GM18951 (cell line): ENCODE measurements at regions not wholly inside any gene's neighbourhood (a gene's known extent, or its start where the extent isn't known, plus 50 kb on each side); places are given as distances from the start of the nearest gene placed in this dataset.
"Not testable (repeated sequence)": the region's sequence is repeated elsewhere in the genome, so short reads cannot be mapped to it uniquely, and the experiment has no call there.

Experiments
- POLR2A ChIP-seq: IDR thresholded peaks from 4 replicates; pipeline ENCODE4 v1.6.1; 2011; ENCODE audit warnings: mild to moderate bottlenecking; ENCODE audit not compliant: insufficient read length, insufficient read depth; ENCODE audit errors: extremely low read depth
- in situ Hi-C: fragments of 300-500 bp; cut with MboI; formaldehyde crosslinking; loops from one replicate; pipeline ENCODE4 v1.12.0; 2022; ENCODE audit warnings: low sequenced_read_pairs, mixed read lengths, inconsistent platforms; ENCODE audit not compliant: unreplicated experiment

DNA sequence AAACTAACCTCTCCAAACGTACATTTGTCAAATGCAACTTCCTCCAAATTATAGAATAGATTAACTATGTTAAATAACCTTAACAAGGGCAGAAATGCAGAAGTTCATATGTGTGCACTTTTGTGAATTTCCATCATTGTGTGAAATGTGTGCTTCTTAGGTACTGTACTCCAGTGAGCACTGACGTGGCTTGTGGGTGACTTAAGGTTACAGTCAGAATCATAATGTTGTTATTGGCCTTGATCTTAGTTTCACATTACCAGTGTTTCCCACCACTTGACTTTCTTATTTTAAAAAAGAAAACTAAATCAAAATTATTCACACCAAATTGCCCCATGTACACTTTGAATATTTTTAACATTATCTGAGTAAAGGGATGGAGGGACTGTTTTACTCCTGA is 155.1 kb upstream of the FZD8 start:
- in situ Hi-C loops, result no loop called here
- TF ChIP-seq POLR2A, result no peak

DNA sequence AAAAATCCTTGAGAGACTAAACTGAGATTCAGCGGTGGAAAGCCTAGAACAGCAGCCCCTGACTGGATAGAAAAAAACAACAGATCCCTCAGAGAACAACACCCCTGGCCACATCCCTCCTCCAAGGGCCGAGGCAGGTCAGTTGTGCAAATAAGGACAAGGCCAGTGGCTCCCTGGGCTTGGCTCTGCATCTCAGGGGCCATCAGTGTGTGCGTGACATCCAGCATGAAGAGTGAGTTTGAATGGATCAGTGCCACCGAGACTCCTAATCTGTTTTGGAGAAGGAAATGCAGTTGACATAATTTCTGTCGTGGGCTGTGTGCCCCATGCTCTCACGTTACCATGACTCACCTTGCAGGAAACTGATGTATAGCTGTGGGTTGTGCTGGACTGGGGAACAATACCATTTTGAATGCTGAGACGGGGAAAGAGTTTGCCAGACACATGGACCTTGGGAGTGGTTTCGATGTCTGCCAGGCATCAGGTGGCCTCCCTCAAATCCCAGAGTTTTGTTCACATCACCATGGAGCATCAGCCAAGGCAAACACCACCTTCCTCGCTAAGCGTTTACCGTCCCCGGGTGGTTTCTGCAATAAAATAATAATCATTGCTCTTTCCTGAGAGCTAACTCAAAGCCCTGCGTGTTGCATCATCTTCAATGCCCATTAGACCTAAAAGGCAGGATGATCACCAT is 153.2 kb upstream of the FZD8 start:
- in situ Hi-C loops, result no loop called here
- no peak for TF ChIP-seq POLR2A

DNA sequence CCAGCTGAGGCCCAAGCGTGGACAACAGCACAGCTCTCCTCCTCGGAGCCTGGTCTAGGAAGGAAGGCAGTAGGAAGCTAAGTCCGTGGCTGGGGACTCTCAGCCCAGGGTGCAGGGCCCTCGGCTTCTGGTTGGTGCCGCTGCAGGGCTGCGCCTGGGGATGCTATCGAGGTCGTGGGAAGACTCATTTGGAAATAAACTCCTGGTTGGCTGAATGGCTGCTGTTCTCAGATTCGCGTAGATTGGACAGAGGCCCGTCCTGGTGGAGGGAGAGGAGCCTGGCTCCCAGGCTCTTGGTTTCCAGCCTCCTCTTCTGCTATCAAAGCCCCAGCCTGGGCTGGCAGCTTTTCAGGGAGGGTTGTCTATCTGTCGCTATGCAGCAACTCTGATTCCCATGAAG is 152.6 kb upstream of the FZD8 start:
- TF ChIP-seq POLR2A, result no peak
- in situ Hi-C loops, result no loop called here

DNA sequence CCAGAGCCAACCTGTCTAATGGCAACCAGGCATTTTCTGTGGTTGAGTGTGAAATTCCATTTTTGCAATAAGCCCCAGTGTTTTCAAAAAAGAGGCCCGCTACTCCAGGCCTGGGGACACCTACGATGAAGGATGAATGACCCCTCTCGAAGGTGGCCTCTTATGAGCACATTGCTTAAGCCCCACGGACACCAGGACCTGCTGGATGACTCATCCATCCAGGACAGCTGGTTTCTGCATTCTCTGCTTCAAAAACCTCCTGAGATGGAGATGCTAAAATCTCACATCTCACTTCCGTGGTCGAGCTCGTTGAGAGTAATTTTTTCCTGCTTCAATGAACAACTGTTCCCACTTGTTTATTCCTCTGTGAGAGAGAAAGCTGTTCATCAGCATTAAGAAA is 150.2 kb upstream of the FZD8 start:
- in situ Hi-C loops, result no loop called here
- TF ChIP-seq POLR2A, result no peak

DNA sequence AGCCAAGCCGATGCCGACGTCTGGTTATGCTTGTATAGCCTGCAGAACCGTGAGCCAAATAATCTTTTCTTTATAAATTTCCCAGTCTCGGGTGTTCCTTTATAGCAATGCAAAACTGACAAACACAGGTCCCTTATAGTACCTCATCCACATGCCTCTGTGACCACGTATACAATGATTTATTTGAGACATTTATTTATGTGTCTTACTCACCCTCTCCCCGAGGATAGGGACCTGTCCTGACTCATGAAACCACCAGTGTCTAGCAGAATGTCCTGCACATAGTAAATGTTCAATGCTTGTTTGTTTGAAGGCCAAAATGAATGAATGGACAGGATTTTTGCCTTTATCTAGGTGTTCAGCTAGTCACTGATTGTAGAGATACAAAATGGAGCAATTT is 147.9 kb upstream of the FZD8 start:
- in situ Hi-C loops, result no loop called here
- no peak for TF ChIP-seq POLR2A

DNA sequence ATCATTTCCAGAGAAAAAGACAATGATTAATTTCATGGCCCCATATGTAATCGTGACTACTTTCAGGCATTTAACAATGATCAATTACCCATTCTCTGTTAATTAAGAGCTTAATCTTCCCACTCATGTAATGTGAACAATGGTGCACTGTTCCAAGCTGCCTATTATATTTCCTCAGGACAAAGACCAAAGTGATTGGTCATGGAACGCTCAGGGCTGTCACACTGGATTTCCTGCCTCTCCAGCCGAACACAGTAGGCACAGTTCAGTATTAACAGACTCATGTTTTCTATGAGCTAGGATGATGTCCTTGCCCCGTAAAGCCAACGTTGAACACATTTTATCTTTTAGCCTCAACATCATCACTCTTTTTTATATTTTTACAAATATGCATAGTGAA is 142.7 kb upstream of the FZD8 start:
- TF ChIP-seq POLR2A, result no peak
- in situ Hi-C loops, result no loop called here

DNA sequence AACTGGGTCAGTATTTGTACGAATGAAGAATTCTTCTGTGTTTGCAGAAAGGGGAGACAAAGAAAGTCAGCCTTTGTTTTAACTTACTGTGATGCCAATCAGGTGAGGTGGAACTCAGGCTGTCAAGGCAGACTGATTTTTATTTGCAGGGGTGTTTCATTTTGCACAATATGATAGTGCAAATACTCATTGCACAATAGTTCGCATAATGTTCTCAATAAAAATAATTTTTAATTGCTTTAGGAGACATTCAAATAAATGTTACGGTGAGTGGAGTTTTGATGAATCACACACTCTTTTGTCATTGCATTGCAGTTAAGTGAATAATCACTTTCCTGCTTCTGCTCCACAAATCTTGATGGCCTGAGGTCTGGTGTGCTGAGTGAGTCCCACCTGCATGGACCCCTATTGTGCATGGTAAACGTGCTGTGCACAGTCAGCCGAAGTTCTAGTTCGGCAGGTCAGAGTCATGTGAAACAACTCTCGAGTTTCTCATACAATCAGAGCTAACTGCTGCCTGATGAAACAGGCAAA is 141.3 kb upstream of the FZD8 start:
- in situ Hi-C loops, result no loop called here

DNA sequence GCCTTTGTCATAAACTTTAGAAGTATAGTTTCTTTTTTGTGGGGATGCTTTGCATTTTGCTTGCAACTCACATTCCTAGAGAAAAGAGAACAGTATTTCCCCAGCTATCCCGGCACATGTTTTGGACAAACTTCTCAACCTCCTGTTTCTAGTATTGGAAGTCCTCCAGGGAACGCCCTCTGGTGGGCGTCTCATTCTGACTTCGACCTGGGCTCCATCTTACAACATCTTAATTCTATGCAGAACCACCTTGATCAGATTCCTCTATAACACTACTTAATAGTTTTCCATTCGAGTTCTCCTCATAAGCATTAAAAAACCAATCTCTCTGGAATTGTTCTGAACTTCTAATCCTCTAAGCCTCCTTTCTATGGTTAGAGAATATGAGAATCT is 139.5 kb upstream of the FZD8 start:
- in situ Hi-C loops, result no loop called here

More for the DNA sequence above, 141.3 kb upstream of the FZD8 start:
- TF ChIP-seq POLR2A, result no peak

DNA sequence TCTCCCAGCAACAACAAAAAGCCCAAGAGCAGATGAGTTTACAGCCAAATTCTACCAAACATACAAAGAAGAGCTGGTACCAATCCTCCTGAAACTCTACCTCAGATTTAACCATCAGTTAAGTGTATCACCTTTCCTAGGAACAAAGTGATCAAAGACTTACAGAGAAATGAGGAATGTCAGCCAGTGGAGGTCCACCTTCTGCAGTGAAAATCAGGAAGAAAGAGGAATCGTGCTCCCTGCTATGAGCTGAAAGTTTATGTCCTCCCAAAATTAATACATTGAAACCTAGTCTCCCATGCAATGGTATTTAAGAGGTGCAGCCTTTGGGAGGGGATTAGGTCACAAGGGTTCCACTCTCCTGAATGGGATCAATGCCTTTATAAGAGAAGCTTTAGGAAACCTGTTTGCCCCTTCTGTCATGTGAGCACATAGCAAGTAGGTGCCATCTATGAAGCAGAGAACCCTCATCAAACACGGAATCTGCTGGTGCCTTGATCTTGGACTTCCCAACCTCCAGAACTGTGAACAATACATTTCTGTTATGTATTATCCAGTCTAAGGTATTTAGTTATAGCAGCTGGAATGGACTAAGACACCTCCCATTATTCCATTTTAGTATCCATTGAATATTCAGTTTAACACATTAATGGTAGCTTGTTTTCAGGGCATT is 139.0 kb upstream of the FZD8 start:
- in situ Hi-C loops, result no loop called here
- no peak for TF ChIP-seq POLR2A

More for the DNA sequence above, 139.5 kb upstream of the FZD8 start:
- TF ChIP-seq POLR2A, result no peak

DNA sequence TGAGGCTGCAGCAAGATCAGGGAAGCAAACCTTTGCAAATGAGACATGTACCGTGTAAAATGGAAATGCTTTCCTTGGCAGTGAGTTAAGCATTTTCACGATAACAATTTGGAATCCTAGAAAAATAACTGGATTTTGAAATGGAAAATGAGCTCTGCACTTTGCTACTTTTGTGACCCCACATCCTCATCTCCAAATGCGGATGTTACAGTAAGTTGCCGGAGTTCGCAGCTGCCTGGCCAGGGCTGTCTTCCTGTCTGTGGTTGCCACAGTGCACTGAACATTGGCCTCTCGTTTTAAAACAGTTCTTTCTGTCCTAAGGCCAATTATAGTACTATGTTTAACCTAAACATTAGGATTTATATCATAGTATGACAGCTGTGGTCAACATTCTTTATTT is 136.2 kb upstream of the FZD8 start:
- TF ChIP-seq POLR2A, result no peak
- in situ Hi-C loops, result no loop called here

DNA sequence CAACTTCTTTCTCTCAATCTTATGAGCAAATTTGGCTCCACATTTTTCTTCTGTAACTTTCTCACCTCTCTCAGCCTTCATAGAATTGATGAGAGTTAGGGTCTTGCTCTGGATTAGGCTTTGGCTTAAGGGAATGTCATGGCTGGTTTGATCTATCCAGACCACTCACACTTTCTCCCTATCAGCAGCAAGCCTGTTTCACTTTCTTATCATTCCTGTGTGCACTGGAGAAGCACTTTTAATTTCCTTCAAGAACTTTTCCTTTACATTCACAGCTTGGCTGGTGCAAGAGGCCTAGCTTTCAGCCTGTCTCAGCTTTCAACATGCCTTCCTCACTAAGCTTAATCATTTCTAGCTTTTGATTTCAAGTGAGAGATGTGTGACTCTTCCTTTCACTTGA is 134.5 kb upstream of the FZD8 start:
- in situ Hi-C loops, result not testable (repeated sequence)

DNA sequence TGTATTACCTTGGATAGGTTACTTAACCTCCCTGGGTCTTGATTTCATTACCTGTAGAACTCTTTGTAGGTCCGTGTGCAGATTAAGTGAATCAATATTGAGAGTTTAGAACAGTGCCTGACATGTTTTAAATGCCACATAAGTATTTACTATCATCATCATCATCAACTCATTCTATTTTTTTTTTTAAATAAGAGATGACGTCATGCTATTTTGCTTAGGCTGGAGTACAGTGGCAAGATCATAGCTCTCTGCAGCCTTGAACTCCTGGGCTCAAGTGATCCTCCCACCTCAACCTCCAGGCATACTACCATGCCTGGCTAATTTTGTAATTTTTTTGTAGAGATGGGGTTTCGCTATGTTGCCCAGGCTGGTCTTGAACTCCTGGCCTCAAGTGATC is 132.0 kb upstream of the FZD8 start:
- in situ Hi-C loops, result no loop called here
- no peak for TF ChIP-seq POLR2A

DNA sequence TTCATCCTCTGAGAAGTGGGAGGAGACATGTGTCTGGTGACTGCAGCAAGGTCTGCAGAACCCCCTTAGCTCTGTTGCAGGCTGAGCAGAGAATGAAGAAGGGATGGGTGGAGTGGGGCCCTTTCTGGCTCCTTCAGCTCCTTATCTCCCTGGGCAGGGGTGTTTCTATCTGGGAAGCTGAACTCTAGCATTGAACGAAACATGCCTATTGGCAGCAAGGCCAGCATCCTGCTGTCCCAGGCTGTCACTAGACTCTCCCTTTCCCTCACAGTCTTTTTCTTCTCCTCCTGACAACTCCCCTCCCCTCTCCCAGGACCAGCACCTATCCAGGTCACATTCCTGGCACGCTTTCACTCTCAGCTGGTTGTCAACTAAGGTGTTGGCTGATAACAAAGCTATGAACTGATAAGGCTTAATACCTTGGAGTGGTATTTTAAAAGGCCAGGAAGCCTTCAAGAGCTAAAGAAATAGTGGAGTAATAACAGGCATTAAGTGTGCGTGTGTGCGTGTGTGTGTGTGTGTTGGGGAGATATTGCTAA is 128.8 kb upstream of the FZD8 start:
- no peak for TF ChIP-seq POLR2A
- in situ Hi-C loops, result no loop called here

DNA sequence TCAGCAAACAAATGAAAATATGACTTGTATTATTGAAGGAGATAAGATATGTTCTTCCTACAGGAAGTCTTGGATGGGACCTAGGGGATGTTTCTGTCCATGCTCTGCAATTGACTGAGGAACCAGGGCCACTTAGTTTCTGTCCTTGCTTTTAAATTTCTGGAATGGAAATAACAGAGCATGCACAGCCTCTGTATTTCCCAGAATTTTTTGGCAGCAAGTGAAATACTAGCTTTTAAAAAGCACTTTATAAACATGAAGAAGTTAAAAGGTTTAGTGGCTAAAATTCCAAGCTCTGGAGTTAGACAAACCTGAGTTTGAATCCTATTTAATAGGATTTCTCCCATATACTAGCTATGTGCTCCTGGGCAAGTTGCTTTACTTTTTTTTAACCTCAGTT is 127.7 kb upstream of the FZD8 start:
- in situ Hi-C loops, result no loop called here
- no peak for TF ChIP-seq POLR2A
